MM.1S (cell line): ENCODE measurements at regions not wholly inside any gene's neighbourhood (a gene's known extent, or its start where the extent isn't known, plus 50 kb on each side); places are given as distances from the start of the nearest gene placed in this dataset.

Experiments used
- EZH2phosphoT487 ChIP-seq: fragments of 300-600 bp; sonication (generic); IDR thresholded peaks from 2 replicates; pipeline ENCODE4 v1.6.1; 2018; ENCODE audit warnings: antibody characterized with exemption, low read length
- TF ChIP-seq, protein P1 (sequence below): fragments of 300-600 bp; sonication (generic); IDR thresholded peaks from 2 replicates; pipeline ENCODE4 v1.5.1; 2016; ENCODE audit warnings: antibody characterized with exemption, low read length, mixed read lengths

DNA sequence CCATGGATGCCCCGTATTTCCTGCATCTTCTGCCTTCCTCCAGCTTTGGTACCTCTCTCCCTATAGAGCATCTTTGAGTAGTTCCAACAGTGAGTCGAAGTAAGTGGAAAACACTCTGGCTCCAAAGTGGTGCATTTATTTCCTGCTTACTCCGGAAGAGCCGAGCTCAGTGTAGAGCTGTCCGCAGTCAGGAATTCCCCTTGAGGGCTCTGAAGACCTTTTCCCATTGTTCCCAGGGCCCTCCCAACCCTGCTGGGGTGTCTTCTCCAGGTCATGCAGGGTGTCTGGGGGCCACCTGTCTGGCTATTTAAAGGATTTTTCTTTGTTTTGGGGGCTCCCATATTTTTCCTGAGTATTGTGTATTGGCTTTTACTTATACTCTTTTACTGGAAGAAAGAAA lies 118.6 kb upstream of the MXRA5 start:
- TF ChIP-seq, protein P1, sequence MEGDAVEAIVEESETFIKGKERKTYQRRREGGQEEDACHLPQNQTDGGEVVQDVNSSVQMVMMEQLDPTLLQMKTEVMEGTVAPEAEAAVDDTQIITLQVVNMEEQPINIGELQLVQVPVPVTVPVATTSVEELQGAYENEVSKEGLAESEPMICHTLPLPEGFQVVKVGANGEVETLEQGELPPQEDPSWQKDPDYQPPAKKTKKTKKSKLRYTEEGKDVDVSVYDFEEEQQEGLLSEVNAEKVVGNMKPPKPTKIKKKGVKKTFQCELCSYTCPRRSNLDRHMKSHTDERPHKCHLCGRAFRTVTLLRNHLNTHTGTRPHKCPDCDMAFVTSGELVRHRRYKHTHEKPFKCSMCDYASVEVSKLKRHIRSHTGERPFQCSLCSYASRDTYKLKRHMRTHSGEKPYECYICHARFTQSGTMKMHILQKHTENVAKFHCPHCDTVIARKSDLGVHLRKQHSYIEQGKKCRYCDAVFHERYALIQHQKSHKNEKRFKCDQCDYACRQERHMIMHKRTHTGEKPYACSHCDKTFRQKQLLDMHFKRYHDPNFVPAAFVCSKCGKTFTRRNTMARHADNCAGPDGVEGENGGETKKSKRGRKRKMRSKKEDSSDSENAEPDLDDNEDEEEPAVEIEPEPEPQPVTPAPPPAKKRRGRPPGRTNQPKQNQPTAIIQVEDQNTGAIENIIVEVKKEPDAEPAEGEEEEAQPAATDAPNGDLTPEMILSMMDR = no peak
- TF ChIP-seq EZH2phosphoT487 = no peak
